Naive B cell (primary cell): ENCODE measurements at regions not wholly inside any gene's neighbourhood (a gene's known extent, or its start where the extent isn't known, plus 50 kb on each side); places are given as distances from the start of the nearest gene placed in this dataset.
"Not testable (repeated sequence)": the region's sequence is repeated elsewhere in the genome, so short reads cannot be mapped to it uniquely, and the experiment has no call there.

Source experiments
- ATAC-seq, 2 donors: fragments of 150-1000 bp; cut with Tn5 transposase; 2 replicates each; pipeline ENCODE4 v1.10.0; 2021; ENCODE audit warnings: low read depth in 2 of 2, mild to moderate bottlenecking in 2 of 2, moderate library complexity in 2 of 2
- DNase-seq: peaks from one replicate; pipeline ENCODE4 v3.0.0; 2022
- H3K27ac Mint-ChIP-seq, 6 donors: one replicate each; pipeline ENCODE4 v1.8.0; 2020 to 2022; ENCODE audit warnings: mild to moderate bottlenecking in 6 of 6, mixed read lengths in 6 of 6, moderate library complexity in 5 of 6, inconsistent platforms in 2 of 6
- H3K27me3 Mint-ChIP-seq, 3 donors: one replicate each; pipeline ENCODE4 v1.8.0; 2021 to 2022; ENCODE audit warnings: mixed read lengths in 3 of 3, mild to moderate bottlenecking in 1 of 3
- H3K36me3 Mint-ChIP-seq, 2 donors: one replicate each; pipeline ENCODE4 v1.8.0; 2020 to 2022; ENCODE audit warnings: mixed read lengths in 2 of 2, inconsistent platforms in 1 of 2, mild to moderate bottlenecking in 1 of 2
- H3K4me1 Mint-ChIP-seq, 3 donors: one replicate each; pipeline ENCODE4 v1.8.0; 2020 to 2022; ENCODE audit warnings: mixed read lengths in 3 of 3, inconsistent platforms in 1 of 3, mild to moderate bottlenecking in 1 of 3, moderate library complexity in 1 of 3
- H3K4me3 Mint-ChIP-seq, 8 donors: one replicate each; pipeline ENCODE4 v1.8.0; 2020 to 2022; ENCODE audit warnings: mild to moderate bottlenecking in 8 of 8, mixed read lengths in 8 of 8, moderate library complexity in 8 of 8, inconsistent platforms in 2 of 8
- H3K9me3 Mint-ChIP-seq, 7 donors: one replicate each; pipeline ENCODE4 v1.8.0; 2020 to 2022; ENCODE audit warnings: mixed read lengths in 7 of 7, mild to moderate bottlenecking in 5 of 7, inconsistent platforms in 2 of 7, moderate library complexity in 1 of 7

DNA sequence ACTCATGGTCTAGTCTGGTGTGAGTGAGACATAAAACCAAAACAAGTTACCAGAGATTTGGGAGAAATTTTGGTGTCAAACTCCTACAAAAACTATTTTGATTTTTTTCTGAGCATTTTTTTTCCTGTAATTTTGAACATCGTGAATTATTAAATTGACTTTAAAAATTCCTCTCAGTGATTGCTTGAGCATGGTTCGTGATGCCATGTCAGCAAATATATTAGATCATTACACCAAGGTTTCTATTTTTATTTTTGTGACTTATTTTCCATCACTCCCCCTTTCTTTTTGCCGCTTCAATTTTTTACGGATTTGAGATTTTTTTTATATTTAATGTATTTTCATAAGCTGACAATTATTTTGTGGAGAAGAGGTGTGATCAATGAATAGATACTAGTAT, 613.9 kb upstream of the LRATD1 start:
- H3K4me3 Mint-ChIP-seq: no peak overlapping the region
- H3K27me3 Mint-ChIP-seq: no peaks in the 10 kb centered on the region
- DNase-seq (no peak), ATAC-seq (no peak)
- no peak overlapping the region for H3K27ac Mint-ChIP-seq
- peaks cover 0 to 8% (median 0%) of the 10 kb centered on the region in 7 donors for H3K9me3 Mint-ChIP-seq
- no peaks in the 10 kb centered on the region for H3K36me3 Mint-ChIP-seq
- no peaks in the 10 kb centered on the region for H3K4me1 Mint-ChIP-seq

DNA sequence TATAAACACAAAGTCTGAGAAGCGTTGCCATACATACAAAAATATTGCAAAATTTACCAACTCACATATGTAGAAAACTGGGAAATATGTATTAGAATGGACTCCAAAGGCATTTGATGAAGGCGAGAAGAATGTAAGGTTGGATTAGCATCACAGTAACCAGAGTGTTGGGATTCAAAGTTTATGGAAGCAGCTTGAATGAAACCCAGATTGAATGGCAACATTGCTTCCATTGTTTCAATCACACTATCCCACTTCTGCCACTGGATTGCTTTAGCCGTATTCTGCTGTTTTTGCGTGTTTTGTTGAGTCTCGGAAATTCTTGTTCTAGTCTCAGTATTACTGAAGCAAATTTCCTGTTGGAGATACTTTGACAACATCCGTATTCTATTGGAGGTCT, 609.0 kb upstream of the LRATD1 start:
- Mint-ChIP-seq H3K27ac (no peak overlapping the region), H3K9me3 (peaks cover 0 to 4% (median 0%) of the 10 kb centered on the region in 7 donors)
- no peak for ATAC-seq

DNA sequence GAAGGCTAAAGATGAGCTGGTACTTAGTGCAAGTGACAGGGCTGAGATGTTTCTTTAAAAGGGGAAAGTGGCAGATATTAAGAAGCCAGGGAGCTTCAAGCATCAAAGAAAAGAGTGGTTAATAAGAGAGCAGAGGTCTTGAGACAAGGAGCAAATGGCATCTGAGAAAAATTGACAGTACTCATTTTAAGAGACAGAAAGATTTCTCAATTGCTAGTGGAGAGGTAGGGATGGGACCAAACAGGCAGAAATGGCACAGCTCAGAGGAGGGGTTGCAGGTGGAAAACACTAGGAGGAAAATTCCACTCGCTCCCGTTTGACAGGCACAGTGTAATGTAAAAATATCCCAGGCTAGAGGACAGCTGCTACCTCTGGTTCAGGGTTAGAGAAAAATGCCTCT, 593.4 kb upstream of the LRATD1 start:
- no peaks in the 10 kb centered on the region for H3K4me1 Mint-ChIP-seq
- peaks cover 0 to 14% (median 3%) of the 10 kb centered on the region in 7 donors for H3K9me3 Mint-ChIP-seq
- ATAC-seq: no peak
- no peak overlapping the region for H3K4me3 Mint-ChIP-seq
- H3K27me3 Mint-ChIP-seq: no peaks in the 10 kb centered on the region
- no peak for DNase-seq
- H3K27ac Mint-ChIP-seq: no peak overlapping the region
- H3K36me3 Mint-ChIP-seq: no peaks in the 10 kb centered on the region

More for the DNA sequence above, 609.0 kb upstream of the LRATD1 start:
- no peak for DNase-seq
- Mint-ChIP-seq H3K4me3 (no peak overlapping the region), H3K27me3 (no peaks in the 10 kb centered on the region), H3K4me1 (no peaks in the 10 kb centered on the region), H3K36me3 (no peaks in the 10 kb centered on the region)

DNA sequence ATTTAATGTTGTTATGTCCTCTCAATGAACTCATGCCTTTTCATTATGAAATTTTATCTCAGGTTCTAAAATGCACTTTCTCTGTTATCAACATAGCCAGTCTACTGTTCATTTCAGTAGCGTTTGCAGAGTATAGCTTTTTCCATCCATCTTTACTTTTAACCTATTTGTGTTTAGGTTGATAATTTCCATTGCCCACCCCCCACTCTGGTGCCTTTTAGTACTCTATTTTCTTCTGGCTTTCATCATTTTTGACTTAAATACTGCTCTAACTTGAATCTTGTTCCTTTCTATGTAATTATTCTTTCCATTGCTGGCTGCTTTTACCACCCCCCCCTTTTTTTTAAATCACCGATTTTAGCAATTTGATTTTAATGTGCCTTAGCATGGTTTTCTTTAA, 585.0 kb upstream of the LRATD1 start:
- Mint-ChIP-seq H3K9me3 (peaks cover 0 to 8% (median 3%) of the 10 kb centered on the region in 7 donors), H3K27me3 (no peaks in the 10 kb centered on the region), H3K4me3 (no peak overlapping the region), H3K27ac (no peak overlapping the region), H3K4me1 (no peaks in the 10 kb centered on the region), H3K36me3 (no peaks in the 10 kb centered on the region)
- ATAC-seq (no peak), DNase-seq (no peak)

DNA sequence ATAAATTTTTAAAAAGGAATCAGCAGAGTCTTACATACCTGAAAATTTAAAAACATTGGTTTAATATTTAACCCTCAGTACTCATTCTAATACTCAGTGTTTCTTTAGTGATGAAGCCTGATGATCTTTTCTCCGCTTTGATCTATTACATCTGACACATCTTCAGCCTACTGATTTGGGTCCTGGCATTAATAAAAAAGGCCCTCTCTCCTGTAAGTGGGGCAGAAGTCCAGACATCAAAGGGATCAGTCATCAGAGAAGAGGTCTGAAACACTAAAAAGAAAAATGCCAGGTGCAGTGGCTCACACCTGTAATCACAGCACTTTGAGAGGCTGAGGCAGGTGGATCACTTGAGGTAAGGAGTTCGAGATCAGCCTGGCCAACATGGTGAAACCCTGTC, 581.1 kb upstream of the LRATD1 start:
- ATAC-seq (no peak), DNase-seq (no peak)
- H3K4me3 Mint-ChIP-seq: no peak overlapping the region
- H3K9me3 Mint-ChIP-seq: peaks cover 0 to 8% (median 0%) of the 10 kb centered on the region in 7 donors
- H3K36me3 Mint-ChIP-seq: no peaks in the 10 kb centered on the region
- H3K27ac Mint-ChIP-seq: no peak overlapping the region
- H3K27me3 Mint-ChIP-seq: no peaks in the 10 kb centered on the region
- no peaks in the 10 kb centered on the region for H3K4me1 Mint-ChIP-seq

DNA sequence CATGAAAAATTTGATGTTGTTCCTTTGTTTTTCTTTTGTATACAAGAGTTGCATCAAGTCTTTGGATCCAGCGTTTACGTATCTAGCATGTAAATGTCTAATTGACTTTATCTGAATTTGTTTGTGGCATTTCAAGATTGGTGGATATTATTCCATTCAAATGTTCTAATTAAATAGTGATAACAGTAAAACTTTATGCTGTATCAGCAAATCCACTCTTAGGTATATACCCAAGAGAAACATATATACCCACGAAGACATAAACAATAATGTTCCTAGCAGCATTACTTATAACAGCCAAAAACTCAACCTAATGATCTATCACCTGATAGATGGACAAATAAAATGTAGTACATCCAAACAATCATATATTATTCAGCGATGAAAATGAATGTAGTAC, 579.4 kb upstream of the LRATD1 start:
- DNase-seq (no peak), ATAC-seq (no peak)
- H3K36me3 Mint-ChIP-seq: no peaks in the 10 kb centered on the region
- no peaks in the 10 kb centered on the region for H3K27me3 Mint-ChIP-seq
- peaks cover 0 to 8% (median 1%) of the 10 kb centered on the region in 7 donors for H3K9me3 Mint-ChIP-seq
- no peak overlapping the region for H3K4me3 Mint-ChIP-seq
- H3K4me1 Mint-ChIP-seq: no peaks in the 10 kb centered on the region
- no peak overlapping the region for H3K27ac Mint-ChIP-seq

DNA sequence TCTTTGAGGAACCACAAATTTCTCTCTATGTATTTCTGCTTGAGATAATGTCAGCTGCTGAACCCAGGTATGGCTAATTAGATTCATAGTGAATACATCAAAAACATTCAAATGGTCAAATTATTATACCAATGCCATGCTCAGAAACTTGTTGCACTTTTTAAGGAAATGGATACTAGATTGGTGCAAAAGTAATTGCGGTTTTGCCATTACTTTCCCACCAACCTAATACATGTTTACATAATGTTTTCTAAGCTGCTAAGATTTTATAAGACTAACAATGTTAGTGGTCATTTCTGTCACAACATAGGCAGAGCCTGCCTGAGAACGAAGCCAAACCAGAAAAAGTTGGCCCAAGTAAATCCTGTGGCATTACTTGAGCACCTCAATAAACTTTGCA, 568.2 kb upstream of the LRATD1 start:
- peaks cover 0 to 1% (median 0%) of the 10 kb centered on the region in 7 donors for H3K9me3 Mint-ChIP-seq
- H3K27ac Mint-ChIP-seq: no peak overlapping the region
- no peaks in the 10 kb centered on the region for H3K4me1 Mint-ChIP-seq
- ATAC-seq (no peak), DNase-seq (no peak)
- H3K36me3 Mint-ChIP-seq: no peaks in the 10 kb centered on the region
- H3K4me3 Mint-ChIP-seq: no peak overlapping the region
- no peaks in the 10 kb centered on the region for H3K27me3 Mint-ChIP-seq

DNA sequence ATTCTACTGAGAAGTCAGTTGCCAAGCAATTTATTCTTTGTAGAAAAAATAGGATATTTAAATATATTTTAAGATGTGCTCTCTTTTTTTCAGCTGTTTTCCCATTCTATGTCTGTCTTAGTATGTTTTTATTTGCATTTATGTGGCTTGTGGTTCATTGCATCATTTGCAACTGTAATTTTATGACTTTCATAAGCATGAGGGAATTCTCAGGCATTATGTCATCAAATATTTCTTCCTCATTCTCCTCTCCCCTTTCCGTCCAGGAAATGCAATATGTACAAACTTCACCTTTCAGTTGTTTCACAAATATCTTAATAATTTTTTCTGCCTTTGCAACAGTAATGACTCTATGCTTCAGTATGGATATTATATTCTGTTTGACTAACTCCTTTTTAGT, 560.2 kb upstream of the LRATD1 start:
- no peaks in the 10 kb centered on the region for H3K4me1 Mint-ChIP-seq
- no peak overlapping the region for H3K27ac Mint-ChIP-seq
- DNase-seq: no peak
- H3K4me3 Mint-ChIP-seq: no peak overlapping the region
- ATAC-seq: no peak
- H3K9me3 Mint-ChIP-seq: peaks cover 0 to 2% (median 0%) of the 10 kb centered on the region in 7 donors
- no peaks in the 10 kb centered on the region for H3K27me3 Mint-ChIP-seq
- H3K36me3 Mint-ChIP-seq: no peaks in the 10 kb centered on the region

DNA sequence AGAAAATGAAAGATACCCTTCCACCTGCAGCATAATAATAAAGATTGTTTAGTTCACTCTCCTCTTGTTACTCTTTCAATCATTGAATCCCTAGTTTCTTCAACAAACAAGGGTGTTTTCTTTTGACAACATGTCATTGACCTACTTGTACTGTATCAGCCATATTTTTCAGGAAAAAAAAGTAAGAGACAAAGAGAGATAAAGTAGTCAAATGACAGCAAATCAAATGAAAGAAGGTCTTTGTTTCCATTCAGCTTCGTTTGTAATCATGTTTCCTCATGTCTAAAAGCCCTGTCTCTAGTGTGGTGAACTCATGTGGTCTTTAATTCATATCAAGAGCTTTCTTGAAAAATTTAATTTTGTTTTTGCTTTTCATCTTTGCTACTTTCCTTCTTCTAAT, 557.8 kb upstream of the LRATD1 start:
- Mint-ChIP-seq H3K4me1 (no peaks in the 10 kb centered on the region), H3K36me3 (no peaks in the 10 kb centered on the region), H3K4me3 (no peak overlapping the region), H3K27ac (no peak overlapping the region), H3K27me3 (no peaks in the 10 kb centered on the region), H3K9me3 (peaks cover 0 to 2% (median 0%) of the 10 kb centered on the region in 7 donors)
- no peak for ATAC-seq
- DNase-seq: no peak

DNA sequence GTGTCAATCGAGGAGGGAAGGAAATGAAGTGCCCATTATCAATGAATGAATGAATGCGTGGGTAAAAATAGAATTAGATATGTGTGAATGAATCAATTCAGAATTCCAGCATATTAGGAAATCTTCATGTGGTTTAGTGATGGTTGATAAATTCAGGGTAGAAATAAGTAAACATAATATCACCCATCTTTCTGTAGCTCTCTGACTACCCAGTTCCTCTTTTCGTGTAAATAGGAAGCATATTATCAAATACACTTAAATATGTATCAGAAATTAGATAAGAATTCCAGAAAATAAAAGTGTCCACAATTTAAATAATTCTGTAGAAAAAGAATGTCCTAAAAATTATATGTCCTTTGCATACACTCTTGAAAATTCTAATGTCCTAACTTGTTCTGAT, 552.9 kb upstream of the LRATD1 start:
- H3K4me1 Mint-ChIP-seq: no peaks in the 10 kb centered on the region
- peaks cover 0 to 6% (median 0%) of the 10 kb centered on the region in 7 donors for H3K9me3 Mint-ChIP-seq
- no peaks in the 10 kb centered on the region for H3K36me3 Mint-ChIP-seq
- H3K27me3 Mint-ChIP-seq: no peaks in the 10 kb centered on the region
- ATAC-seq (no peak), DNase-seq (no peak)
- no peak overlapping the region for H3K4me3 Mint-ChIP-seq
- H3K27ac Mint-ChIP-seq: no peak overlapping the region

DNA sequence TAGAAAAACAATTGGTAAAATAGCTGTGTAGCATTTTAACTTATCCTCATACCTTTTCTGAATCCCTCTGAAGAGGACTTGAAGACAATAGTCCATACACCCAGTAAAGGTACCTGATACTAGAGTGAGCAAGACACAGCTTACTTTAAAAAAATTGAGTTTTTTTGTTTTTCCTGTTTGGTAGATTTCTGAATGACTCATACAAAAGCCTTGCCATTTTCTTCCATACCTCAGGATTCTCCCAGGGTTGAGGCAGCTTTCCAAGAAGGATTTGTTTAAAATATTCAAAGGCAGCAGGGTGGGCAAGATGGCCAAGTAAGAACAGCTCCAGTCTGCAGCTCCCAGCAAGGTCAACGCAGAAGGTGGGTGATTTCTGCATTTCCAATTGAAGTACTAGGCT, 551.0 kb upstream of the LRATD1 start:
- no peaks in the 10 kb centered on the region for H3K4me1 Mint-ChIP-seq
- H3K9me3 Mint-ChIP-seq: peaks cover 0 to 9% (median 3%) of the 10 kb centered on the region in 7 donors
- ATAC-seq: no peak
- DNase-seq: no peak
- H3K27me3 Mint-ChIP-seq: no peaks in the 10 kb centered on the region
- no peaks in the 10 kb centered on the region for H3K36me3 Mint-ChIP-seq
- H3K27ac Mint-ChIP-seq: no peak overlapping the region
- H3K4me3 Mint-ChIP-seq: no peak overlapping the region

DNA sequence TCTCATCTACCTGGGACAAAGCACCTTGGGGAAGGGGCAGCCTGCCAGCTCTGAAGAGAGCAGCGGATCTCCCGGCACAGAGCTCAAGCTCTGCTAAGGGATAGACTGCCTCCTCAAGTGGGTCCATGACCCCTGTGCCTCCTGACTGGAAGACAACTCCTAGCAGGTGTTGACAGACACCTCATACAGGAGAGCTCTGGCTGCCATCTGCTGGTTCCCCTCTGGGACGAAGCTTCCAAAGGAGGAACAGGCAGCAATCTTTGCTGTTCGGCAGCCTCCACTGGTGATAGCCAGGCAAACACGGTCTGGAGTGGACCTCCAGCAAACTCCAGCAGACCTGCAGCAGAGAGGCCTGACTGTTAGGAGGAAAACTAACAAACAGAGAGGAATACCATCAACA, 549.9 kb upstream of the LRATD1 start:
- no peaks in the 10 kb centered on the region for H3K4me1 Mint-ChIP-seq

DNA sequence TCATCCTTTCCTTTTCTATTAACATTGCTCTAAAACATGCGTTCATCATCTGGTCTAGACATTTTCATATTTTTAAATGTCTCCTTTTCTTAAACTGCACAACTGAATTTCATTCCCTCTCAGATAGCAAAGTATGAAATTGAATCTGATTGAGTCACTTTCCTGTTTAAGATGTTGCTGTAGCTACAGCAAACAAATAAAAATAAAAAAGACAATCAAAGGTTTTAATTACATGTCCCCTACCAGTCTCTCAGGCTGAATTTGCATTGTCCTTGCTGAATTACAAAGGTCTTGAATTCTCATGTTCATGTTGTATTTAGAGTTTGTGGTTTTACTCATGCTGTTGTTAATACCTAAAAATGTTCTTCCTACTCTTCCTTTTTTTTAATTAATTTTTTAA, 537.9 kb upstream of the LRATD1 start:
- H3K27me3 Mint-ChIP-seq: no peaks in the 10 kb centered on the region
- DNase-seq (no peak), ATAC-seq (no peak)
- H3K27ac Mint-ChIP-seq: no peak overlapping the region
- peaks cover 0 to 4% (median 0%) of the 10 kb centered on the region in 7 donors for H3K9me3 Mint-ChIP-seq
- no peaks in the 10 kb centered on the region for H3K4me1 Mint-ChIP-seq
- no peaks in the 10 kb centered on the region for H3K36me3 Mint-ChIP-seq
- no peak overlapping the region for H3K4me3 Mint-ChIP-seq

More for the DNA sequence above, 549.9 kb upstream of the LRATD1 start:
- no peak overlapping the region for H3K4me3 Mint-ChIP-seq
- no peaks in the 10 kb centered on the region for H3K36me3 Mint-ChIP-seq
- ATAC-seq (no peak), DNase-seq (no peak)
- peaks cover 0 to 11% (median 5%) of the 10 kb centered on the region in 7 donors for H3K9me3 Mint-ChIP-seq
- H3K27me3 Mint-ChIP-seq: no peaks in the 10 kb centered on the region
- H3K27ac Mint-ChIP-seq: no peak overlapping the region

DNA sequence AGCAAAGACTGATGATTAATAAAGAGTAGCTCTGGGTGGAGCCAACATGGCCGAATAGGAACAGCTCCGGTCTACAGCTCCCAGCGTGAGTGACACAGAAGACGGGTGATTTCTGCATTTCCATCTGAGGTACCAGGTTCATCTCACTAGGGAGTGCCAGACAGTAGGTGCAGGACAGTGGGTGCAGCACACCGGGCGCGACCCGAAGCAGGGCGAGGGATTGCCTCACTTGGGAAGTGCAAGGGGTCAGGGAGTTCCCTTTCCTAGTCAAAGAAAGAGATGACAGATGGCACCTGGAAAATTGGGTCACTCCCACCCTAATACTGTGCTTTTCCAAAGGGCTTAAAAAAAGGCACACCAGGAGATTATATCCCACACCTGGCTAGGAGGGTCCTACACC, 533.4 kb upstream of the LRATD1 start:
- H3K4me1 Mint-ChIP-seq, H3K9me3 Mint-ChIP-seq, DNase-seq, H3K27me3 Mint-ChIP-seq, H3K27ac Mint-ChIP-seq, H3K4me3 Mint-ChIP-seq, ATAC-seq, H3K36me3 Mint-ChIP-seq: not testable (repeated sequence)

DNA sequence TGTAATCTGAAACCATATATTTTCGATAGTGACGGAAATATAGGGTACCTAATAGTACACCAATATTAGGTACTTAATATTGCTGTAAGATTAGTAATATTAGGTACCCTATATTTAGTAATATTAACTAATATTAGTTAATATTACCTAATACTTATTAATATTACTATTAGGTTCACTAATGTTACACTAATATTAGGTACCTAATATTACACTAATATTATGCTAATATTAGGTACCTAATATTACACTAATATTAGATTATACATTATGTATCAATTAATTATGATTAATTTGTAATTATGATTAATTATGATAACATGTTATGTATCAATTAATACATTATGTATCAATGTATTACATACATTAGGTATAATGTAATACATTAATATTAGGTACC, 518.2 kb upstream of the LRATD1 start:
- no peak for ATAC-seq
- no peaks in the 10 kb centered on the region for H3K4me1 Mint-ChIP-seq
- DNase-seq: no peak
- no peak overlapping the region for H3K27ac Mint-ChIP-seq
- H3K27me3 Mint-ChIP-seq: no peaks in the 10 kb centered on the region
- no peaks in the 10 kb centered on the region for H3K36me3 Mint-ChIP-seq
- H3K4me3 Mint-ChIP-seq: no peak overlapping the region
- H3K9me3 Mint-ChIP-seq: peaks cover 0 to 5% (median 0%) of the 10 kb centered on the region in 7 donors
